PC-9 (cell line): ENCODE measurements at regions not wholly inside any gene's neighbourhood (a gene's known extent, or its start where the extent isn't known, plus 50 kb on each side); places are given as distances from the start of the nearest gene placed in this dataset.

Experiments
- CTCF ChIP-seq: fragments of 200-600 bp; sonication (generic); conservative IDR thresholded peaks from 2 replicates; pipeline ENCODE4 v1.6.1; 2017; ENCODE audit warnings: mixed run types, antibody characterized with exemption, mild to moderate bottlenecking, moderate library complexity
- EZH2 ChIP-seq: fragments of 200-600 bp; sonication (generic); IDR thresholded peaks from 2 replicates; pipeline ENCODE4 v1.8.0; 2017; ENCODE audit warnings: antibody characterized with exemption, low read depth

GRCh38 chr6:814378-815347, 121.7 kb upstream of the EXOC2 start:
- TF ChIP-seq CTCF (no peak), EZH2 (no peak)
